ENCODE measurements at regions not wholly inside any gene's neighbourhood (a gene's known extent, or its start where the extent isn't known, plus 50 kb on each side); places are given as distances from the start of the nearest gene placed in this dataset.

- no peak for TF ChIP-seq CTCF (IDR thresholded peaks at IDR 0.05; ENCODE audit: low read depth, low read length)
- DNase-seq (ENCODE audit: extremely low read depth, low read depth) = no peak
Observed at GRCh38 chr10:75347186-75347585, 54.4 kb downstream of the ZNF503 start.

DNA sequence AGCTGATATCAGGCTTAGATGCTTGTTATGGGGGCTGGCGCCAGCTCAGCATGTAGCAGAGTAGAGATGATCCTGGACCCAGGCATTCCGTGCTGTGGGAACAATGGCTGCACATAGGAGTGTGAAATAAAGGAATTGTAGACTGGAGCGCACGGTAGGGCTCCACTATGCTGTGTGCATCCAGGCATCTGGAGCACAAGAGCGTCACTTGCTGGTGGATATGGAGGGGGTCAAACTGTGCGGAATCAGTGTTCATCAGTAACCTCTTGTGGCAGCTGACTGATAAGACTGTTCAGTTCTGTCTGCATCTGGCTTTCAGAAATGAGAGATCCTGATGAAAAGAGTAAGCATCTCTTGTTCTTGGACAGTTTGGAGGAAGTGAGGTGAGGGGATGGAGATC, 55.8 kb downstream of the ZNF503 start:
- DNase-seq (ENCODE audit: extremely low read depth, low read depth) = no peak
- no peak for TF ChIP-seq CTCF (IDR thresholded peaks at IDR 0.05; ENCODE audit: low read depth, low read length)

- no peak for DNase-seq (ENCODE audit: extremely low read depth, low read depth)
- TF ChIP-seq CTCF (IDR thresholded peaks at IDR 0.05; ENCODE audit: low read depth, low read length) = no peak
Observed at GRCh38 chr10:75344170-75344569, 57.4 kb downstream of the ZNF503 start.

GRCh38 chr10:75342397-75342796, 59.2 kb downstream of the ZNF503 start:
- no peak for DNase-seq (ENCODE audit: extremely low read depth, low read depth)
- TF ChIP-seq CTCF (IDR thresholded peaks at IDR 0.05; ENCODE audit: low read depth, low read length) = no peak

DNA sequence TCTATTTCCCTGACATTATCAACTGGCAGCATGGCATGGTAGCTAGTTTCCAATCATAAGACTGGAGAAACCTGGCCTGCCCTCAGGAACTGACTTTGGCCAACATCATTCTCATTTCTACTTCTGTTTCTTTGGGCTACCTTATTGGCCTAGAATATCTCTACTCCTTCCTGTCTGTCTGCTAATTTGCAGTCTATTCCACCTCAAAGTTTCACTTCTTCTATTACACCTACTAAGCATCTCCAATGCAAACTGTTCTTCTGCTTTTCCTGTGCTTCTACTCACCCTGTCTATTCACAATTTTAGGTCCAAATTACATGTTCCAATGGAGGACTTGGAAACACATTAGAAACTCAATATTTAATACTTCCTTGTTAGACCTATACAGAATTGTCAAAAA, 65.6 kb downstream of the ZNF503 start:
- no peak for DNase-seq (ENCODE audit: extremely low read depth, low read depth)
- no peak for TF ChIP-seq CTCF (IDR thresholded peaks at IDR 0.05; ENCODE audit: low read depth, low read length)

- DNase-seq (ENCODE audit: extremely low read depth, low read depth) = no peak
- no peak for TF ChIP-seq CTCF (IDR thresholded peaks at IDR 0.05; ENCODE audit: low read depth, low read length)
Observed at GRCh38 chr10:75335191-75335590, 66.4 kb downstream of the ZNF503 start.

DNA sequence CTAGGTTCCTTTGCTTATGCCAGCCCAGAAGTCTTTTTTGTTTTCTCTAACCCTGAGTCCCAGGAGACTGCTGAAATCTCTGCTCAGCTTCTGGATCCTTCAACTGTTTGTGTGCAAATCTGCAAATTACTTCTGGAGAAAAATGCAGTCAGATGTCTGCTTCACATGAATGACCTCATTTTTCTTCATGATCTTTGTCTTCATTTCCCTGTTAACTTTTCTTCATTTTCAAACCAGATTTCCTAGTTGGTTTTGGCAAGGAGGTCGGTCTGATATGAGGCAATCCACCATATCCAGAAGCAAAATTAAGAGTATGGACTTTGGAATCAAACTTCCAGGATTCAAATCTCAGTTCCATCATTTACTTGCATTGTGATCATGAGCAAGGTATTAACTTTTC, 66.8 kb downstream of the ZNF503 start:
- no peak for DNase-seq (ENCODE audit: extremely low read depth, low read depth)
- TF ChIP-seq CTCF (IDR thresholded peaks at IDR 0.05; ENCODE audit: low read depth, low read length) = no peak

Measured in AG09319 (cell line).